ENCODE measurements at regions not wholly inside any gene's neighbourhood (a gene's known extent, or its start where the extent isn't known, plus 50 kb on each side); places are given as distances from the start of the nearest gene placed in this dataset.

GRCh38 chr11:43601511-43601910 is 79.0 kb upstream of the HSD17B12 start:
- H3K9me3 Mint-ChIP-seq: no peaks in the 10 kb centered on the region
- no peak overlapping the region for H3K27ac Mint-ChIP-seq
- Histone ChIP-seq H3K36me3 (ENCODE audit: control insufficient read depth in 2 of 2, extremely low read depth in 1 of 2, insufficient read depth in 1 of 2, low read length in 1 of 2) (no peaks in the 10 kb centered on the region), H3K27me3 (replicated peaks in 1 of 2; ENCODE audit: control insufficient read depth in 2 of 2, extremely low read depth in 1 of 2, insufficient read depth in 2 of 2, low read length in 1 of 2) (peaks cover 0 to 8% of the 10 kb centered on the region in 2 experiments), H3K4me1 (ENCODE audit: control insufficient read depth in 1 of 2, extremely low read depth in 1 of 2, insufficient read depth in 2 of 2, low read length in 2 of 2) (no peaks in the 10 kb centered on the region), H3K27ac (ENCODE audit: low read length) (no peak overlapping the region), H3K4me3 (ENCODE audit: control insufficient read depth in 1 of 2, extremely low read depth in 1 of 2, low read length in 1 of 2) (no peak overlapping the region), H3K9me3 (no peaks in the 10 kb centered on the region)
- H3K27me3 Mint-ChIP-seq: peaks cover 13 to 29% of the 10 kb centered on the region in 2 donors
- ATAC-seq (replicated peaks in 1 of 4) (no peak), DNase-seq (no peak)
- H3K36me3 Mint-ChIP-seq: no peaks in the 10 kb centered on the region
- ChIA-PET CTCF (interaction anchor here in 1 of 2 donors (0.6 kb wide), 1 partner anchor 106 kb away, joined by 4 read pairs; no protein-coding TSS in a partner anchor), POLR2A (interaction anchor here in 1 of 2 donors (0.6 kb wide), 1 partner anchor 72 kb away, joined by 3 read pairs; no protein-coding TSS in a partner anchor)
- H3K4me1 Mint-ChIP-seq: no peaks in the 10 kb centered on the region
- no CpG with 5 or more reads among the region's 1 CpG for WGBS (ENCODE audit: insufficient coverage)
- no peak overlapping the region for H3K4me3 Mint-ChIP-seq

GRCh38 chr11:43602670-43603069 is 77.9 kb upstream of the HSD17B12 start:
- no peak for ATAC-seq (replicated peaks in 1 of 4)
- H3K27ac ChIP-seq (ENCODE audit: low read length): no peak overlapping the region
- no peaks in the 10 kb centered on the region for H3K9me3 ChIP-seq
- Mint-ChIP-seq H3K27me3 (peaks cover 10 to 27% of the 10 kb centered on the region in 2 donors), H3K9me3 (no peaks in the 10 kb centered on the region), H3K36me3 (no peaks in the 10 kb centered on the region), H3K4me1 (no peaks in the 10 kb centered on the region), H3K27ac (no peak overlapping the region), H3K4me3 (no peak overlapping the region)
- H3K4me1 ChIP-seq (ENCODE audit: control insufficient read depth in 1 of 2, extremely low read depth in 1 of 2, insufficient read depth in 2 of 2, low read length in 2 of 2): no peaks in the 10 kb centered on the region
- ChIA-PET POLR2A (interaction anchor here in 1 of 2 donors (0.7 kb wide), 1 partner anchor 39 kb away, joined by 3 read pairs; no protein-coding TSS in a partner anchor), CTCF (no interaction called here)
- no peaks in the 10 kb centered on the region for H3K36me3 ChIP-seq (ENCODE audit: control insufficient read depth in 2 of 2, extremely low read depth in 1 of 2, insufficient read depth in 1 of 2, low read length in 1 of 2)
- WGBS (ENCODE audit: insufficient coverage): 60% methylated on average over 1 of the region's 2 CpGs
- peaks cover 0 to 8% of the 10 kb centered on the region in 2 experiments for H3K27me3 ChIP-seq (replicated peaks in 1 of 2; ENCODE audit: control insufficient read depth in 2 of 2, extremely low read depth in 1 of 2, insufficient read depth in 2 of 2, low read length in 1 of 2)
- no peak for DNase-seq
- H3K4me3 ChIP-seq (ENCODE audit: control insufficient read depth in 1 of 2, extremely low read depth in 1 of 2, low read length in 1 of 2): no peak overlapping the region

GRCh38 chr11:43614214-43614613 is 66.3 kb upstream of the HSD17B12 start:
- ChIA-PET POLR2A (no interaction called here), CTCF (no interaction called here)
- no peak overlapping the region for H3K4me3 ChIP-seq (ENCODE audit: control insufficient read depth in 1 of 2, extremely low read depth in 1 of 2, low read length in 1 of 2)
- H3K36me3 ChIP-seq (ENCODE audit: control insufficient read depth in 2 of 2, extremely low read depth in 1 of 2, insufficient read depth in 1 of 2, low read length in 1 of 2): no peaks in the 10 kb centered on the region
- no peaks in the 10 kb centered on the region for H3K4me1 ChIP-seq (ENCODE audit: control insufficient read depth in 1 of 2, extremely low read depth in 1 of 2, insufficient read depth in 2 of 2, low read length in 2 of 2)
- Mint-ChIP-seq H3K27me3 (peaks cover 17 to 24% of the 10 kb centered on the region in 2 donors), H3K4me1 (no peaks in the 10 kb centered on the region), H3K4me3 (no peak overlapping the region), H3K27ac (no peak overlapping the region), H3K9me3 (peaks cover 10 to 22% (median 15%) of the 10 kb centered on the region in 3 donors), H3K36me3 (no peaks in the 10 kb centered on the region)
- DNase-seq (no peak), ATAC-seq (replicated peaks in 1 of 4) (no peak)
- no peak overlapping the region for H3K27ac ChIP-seq (ENCODE audit: low read length)
- H3K9me3 ChIP-seq: no peaks in the 10 kb centered on the region
- WGBS (ENCODE audit: insufficient coverage): no CpG with 5 or more reads among the region's 2 CpGs
- H3K27me3 ChIP-seq (replicated peaks in 1 of 2; ENCODE audit: control insufficient read depth in 2 of 2, extremely low read depth in 1 of 2, insufficient read depth in 2 of 2, low read length in 1 of 2): peaks cover 0 to 8% of the 10 kb centered on the region in 2 experiments

GRCh38 chr11:43619863-43620505 is 60.6 kb upstream of the HSD17B12 start:
- peaks cover 2 to 12% of the 10 kb centered on the region in 2 experiments for H3K27me3 ChIP-seq (replicated peaks in 1 of 2; ENCODE audit: control insufficient read depth in 2 of 2, extremely low read depth in 1 of 2, insufficient read depth in 2 of 2, low read length in 1 of 2)
- ATAC-seq (replicated peaks in 1 of 4): no peak
- Mint-ChIP-seq H3K4me1 (no peaks in the 10 kb centered on the region), H3K36me3 (no peaks in the 10 kb centered on the region), H3K27me3 (peaks cover 25 to 35% of the 10 kb centered on the region in 2 donors), H3K27ac (no peak overlapping the region), H3K9me3 (peaks cover 6 to 17% (median 7%) of the 10 kb centered on the region in 3 donors), H3K4me3 (no peak overlapping the region)
- WGBS (ENCODE audit: insufficient coverage): no CpG with 5 or more reads among the region's 4 CpGs
- DNase-seq: no peak
- ChIA-PET POLR2A (no interaction called here), CTCF (no interaction called here)
- no peaks in the 10 kb centered on the region for H3K9me3 ChIP-seq
- H3K4me3 ChIP-seq (ENCODE audit: control insufficient read depth in 1 of 2, extremely low read depth in 1 of 2, low read length in 1 of 2): no peak overlapping the region
- H3K36me3 ChIP-seq (ENCODE audit: control insufficient read depth in 2 of 2, extremely low read depth in 1 of 2, insufficient read depth in 1 of 2, low read length in 1 of 2): no peaks in the 10 kb centered on the region
- no peak overlapping the region for H3K27ac ChIP-seq (ENCODE audit: low read length)
- no peaks in the 10 kb centered on the region for H3K4me1 ChIP-seq (ENCODE audit: control insufficient read depth in 1 of 2, extremely low read depth in 1 of 2, insufficient read depth in 2 of 2, low read length in 2 of 2)

GRCh38 chr11:43626798-43627197 is 53.7 kb upstream of the HSD17B12 start:
- Mint-ChIP-seq H3K9me3 (no peaks in the 10 kb centered on the region), H3K4me3 (no peak overlapping the region), H3K27me3 (peaks cover 25 to 30% of the 10 kb centered on the region in 2 donors), H3K36me3 (no peaks in the 10 kb centered on the region), H3K27ac (no peak overlapping the region), H3K4me1 (no peaks in the 10 kb centered on the region)
- DNase-seq (no peak), ATAC-seq (replicated peaks in 1 of 4) (no peak)
- ChIA-PET CTCF (no interaction called here), POLR2A (no interaction called here)
- H3K27ac ChIP-seq (ENCODE audit: low read length): no peak overlapping the region
- peaks cover 4 to 9% of the 10 kb centered on the region in 2 experiments for H3K27me3 ChIP-seq (replicated peaks in 1 of 2; ENCODE audit: control insufficient read depth in 2 of 2, extremely low read depth in 1 of 2, insufficient read depth in 2 of 2, low read length in 1 of 2)
- H3K4me3 ChIP-seq (ENCODE audit: control insufficient read depth in 1 of 2, extremely low read depth in 1 of 2, low read length in 1 of 2): no peak overlapping the region
- H3K9me3 ChIP-seq: no peaks in the 10 kb centered on the region
- no CpG with 5 or more reads among the region's 3 CpGs for WGBS (ENCODE audit: insufficient coverage)
- no peaks in the 10 kb centered on the region for H3K36me3 ChIP-seq (ENCODE audit: control insufficient read depth in 2 of 2, extremely low read depth in 1 of 2, insufficient read depth in 1 of 2, low read length in 1 of 2)
- H3K4me1 ChIP-seq (ENCODE audit: control insufficient read depth in 1 of 2, extremely low read depth in 1 of 2, insufficient read depth in 2 of 2, low read length in 2 of 2): no peaks in the 10 kb centered on the region

All from T-cell (primary cell).